Endothelial cell of umbilical vein (primary cell): ENCODE measurements at regions not wholly inside any gene's neighbourhood (a gene's known extent, or its start where the extent isn't known, plus 50 kb on each side); places are given as distances from the start of the nearest gene placed in this dataset.

Experiments
- BruUV-seq: library from RNA; stranded (reverse); fragments of 400-500 nt; replicated peaks from 2 replicates; lab custom pipeline; 2021; lab: Mats Ljungman, UMichigan
- CTCF ChIA-PET: fragments of 300-600, 350-600 bp; sonication (Branson Sonifier 250); formaldehyde crosslinking; loops from one replicate; lab custom pipeline; 2021; ENCODE audit warnings: antibody characterized with exemption, inconsistent platforms; lab: Charles Lee
- POLR2A ChIA-PET: fragments of 300-600, 350-600 bp; sonication (Branson Sonifier 250); formaldehyde crosslinking; loops from one replicate; lab custom pipeline; 2021; ENCODE audit warnings: antibody characterized with exemption, inconsistent platforms; lab: Charles Lee
- DNase-seq: peaks from one replicate; pipeline ENCODE4 v3.0.0-alpha.2; 2011; ENCODE audit warnings: low read depth, low spot score
- FAIRE-seq: peaks from 2 replicates; lab custom pipeline; 2011; peaks lifted over from hg19 to GRCh38; lab: Jason Lieb, UNC
- H2AFZ ChIP-seq: 2 replicates; pipeline ENCODE4 v1.6.0; 2012; ENCODE audit warnings: low read depth, low read length, control low read depth, inconsistent platforms
- H3K27ac ChIP-seq: 2 replicates; pipeline ENCODE4 v1.5.1; 2011; ENCODE audit warnings: low read depth, mild to moderate bottlenecking, control low read depth, low read length, moderate library complexity; ENCODE audit not compliant: insufficient read depth
- H3K27me3 ChIP-seq, 2 experiments: 2 replicates each; pipeline versions ENCODE4 v1.6.0 to v1.6.1; 2011; ENCODE audit warnings: low read length in 2 of 2, mixed read lengths in 1 of 2; ENCODE audit not compliant: control insufficient read depth in 2 of 2, insufficient read depth in 2 of 2
- H3K36me3 ChIP-seq, 2 experiments: 2 replicates in 1 of 2; 3 replicates in 1 of 2; pipeline ENCODE4 v1.5.1; 2011; ENCODE audit warnings: low read length in 2 of 2, mild to moderate bottlenecking in 1 of 2, moderate library complexity in 1 of 2; ENCODE audit not compliant: control insufficient read depth in 2 of 2, insufficient read depth in 2 of 2; ENCODE audit errors: extremely low read depth in 1 of 2
- H3K4me1 ChIP-seq: 3 replicates; pipeline ENCODE4 v1.5.1; 2011; ENCODE audit warnings: mild to moderate bottlenecking, low read length; ENCODE audit not compliant: control insufficient read depth, insufficient read depth; ENCODE audit errors: extremely low read depth
- H3K4me2 ChIP-seq: 2 replicates; pipeline ENCODE4 v1.6.1; 2011; ENCODE audit warnings: low read length, control low read depth, mixed read lengths; ENCODE audit not compliant: insufficient read depth
- H3K4me3 ChIP-seq, 3 experiments: fragments of 200-600 bp in 1 of 3; sonication (generic), shearing (Covaris generic) in 1 of 3; replicated peaks in 1 of 3; 2 replicates each; pipeline ENCODE4 v1.5.1; 2011 to 2016; ENCODE audit warnings: control low read depth in 3 of 3, low read length in 3 of 3, mild to moderate bottlenecking in 2 of 3, inconsistent platforms in 1 of 3, low read depth in 1 of 3, moderate library complexity in 1 of 3; ENCODE audit not compliant: insufficient read depth in 1 of 3
- H3K79me2 ChIP-seq: 2 replicates; pipeline ENCODE4 v1.6.0; 2012; ENCODE audit warnings: low read length, inconsistent platforms; ENCODE audit not compliant: control insufficient read depth, insufficient read depth
- H3K9ac ChIP-seq: replicated peaks from 2 replicates; pipeline ENCODE3; 2011; ENCODE audit warnings: low read length, control low read depth; ENCODE audit not compliant: insufficient read depth; ENCODE audit errors: extremely low read depth
- H3K9me1 ChIP-seq: replicated peaks from 3 replicates; pipeline ENCODE4 v1.6.0; 2011; ENCODE audit warnings: mild to moderate bottlenecking, low read length; ENCODE audit not compliant: control insufficient read depth, insufficient read depth; ENCODE audit errors: extremely low read depth
- H3K9me3 ChIP-seq: replicated peaks from 2 replicates; pipeline ENCODE4 v1.5.1; 2012; ENCODE audit warnings: low read length, inconsistent platforms; ENCODE audit not compliant: control insufficient read depth, insufficient read depth
- H4K20me1 ChIP-seq: replicated peaks from 2 replicates; pipeline ENCODE3; 2011; ENCODE audit warnings: mild to moderate bottlenecking, low read length; ENCODE audit not compliant: control insufficient read depth, insufficient read depth; ENCODE audit errors: extremely low read depth
- EZH2 ChIP-seq: IDR thresholded peaks from 2 replicates; pipeline ENCODE4 v1.6.1; 2012; ENCODE audit warnings: borderline replicate concordance, low read depth, mild to moderate bottlenecking, moderate library complexity, low read length, inconsistent platforms; ENCODE audit not compliant: severe bottlenecking
- FOS ChIP-seq: IDR thresholded peaks from 2 replicates; pipeline ENCODE4 v1.6.1; 2011; ENCODE audit warnings: mild to moderate bottlenecking, low read length, moderate library complexity, borderline replicate concordance; ENCODE audit not compliant: insufficient read depth
- JUN ChIP-seq: IDR thresholded peaks from 2 replicates; pipeline ENCODE4 v1.6.1; 2011; ENCODE audit warnings: borderline replicate concordance, low read depth; ENCODE audit not compliant: insufficient read length, insufficient read depth
- dilution Hi-C: fragments of 300-500 bp; cut with MboI; formaldehyde crosslinking; loops from one replicate; pipeline ENCODE4 v1.15.0; 2019; ENCODE audit warnings: low sequenced_read_pairs; ENCODE audit not compliant: extremely low pct_ligation_motif_present
- intact Hi-C: fragments of 100-400 bp; cut with micrococcal nuclease; formaldehyde crosslinking; loops from one replicate; pipeline ENCODE4 v1.10.0; 2022
- TF ChIP-seq, protein P1 (sequence below), 2 donors: IDR thresholded peaks; 1 replicate in 1 of 2; 2 replicates in 1 of 2; pipeline ENCODE4 v1.5.1; 2011; ENCODE audit warnings: low read length in 2 of 2, mild to moderate bottlenecking in 2 of 2, moderate library complexity in 2 of 2, control low read depth in 1 of 2, inconsistent platforms in 1 of 2, low read depth in 1 of 2; ENCODE audit not compliant: insufficient read depth in 1 of 2; ENCODE audit errors: extremely low read depth in 1 of 2

DNA sequence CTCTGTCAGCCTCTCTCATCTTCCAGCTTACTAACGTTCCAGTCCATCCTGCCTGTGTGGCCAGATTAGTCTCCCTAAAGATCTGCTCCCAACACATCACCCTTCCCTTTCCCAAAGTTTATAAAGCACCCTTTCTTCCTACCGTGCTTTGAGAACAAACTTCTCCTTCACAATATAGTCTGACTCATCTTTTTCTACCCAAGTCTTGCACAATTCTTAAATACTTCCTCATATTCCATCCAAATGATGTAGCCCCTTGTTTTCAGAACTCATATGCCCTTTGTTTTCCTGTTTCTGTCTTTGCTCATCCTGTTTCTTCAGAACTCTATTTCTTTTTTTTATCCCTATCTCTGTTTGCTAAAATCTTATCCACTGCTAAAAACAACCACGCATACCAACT lies 326.8 kb downstream of the MFSD1 start:
- intact Hi-C loops, result loop anchor here (2.0 kb wide), 1 partner anchor 210 kb away; no protein-coding TSS in a partner anchor
- Histone ChIP-seq H3K79me2 (no peaks in the 10 kb centered on the region), H4K20me1 (no peaks in the 10 kb centered on the region), H3K27ac (no peak overlapping the region), H3K36me3 (no peaks in the 10 kb centered on the region), H3K27me3 (no peaks in the 10 kb centered on the region), H2AFZ (peak overlapping the region; percentile 77), H3K9ac (no peak overlapping the region), H3K4me2 (peak overlapping the region; percentile 72), H3K9me1 (no peaks in the 10 kb centered on the region), H3K4me1 (peaks cover 14% of the 10 kb centered on the region), H3K4me3 (no peak overlapping the region), H3K9me3 (no peaks in the 10 kb centered on the region)
- BruUV-seq, result no TSS peak
- TF ChIP-seq EZH2 (no peak), JUN (no peak), FOS (peak; percentile 65)
- TF ChIP-seq, protein P1, sequence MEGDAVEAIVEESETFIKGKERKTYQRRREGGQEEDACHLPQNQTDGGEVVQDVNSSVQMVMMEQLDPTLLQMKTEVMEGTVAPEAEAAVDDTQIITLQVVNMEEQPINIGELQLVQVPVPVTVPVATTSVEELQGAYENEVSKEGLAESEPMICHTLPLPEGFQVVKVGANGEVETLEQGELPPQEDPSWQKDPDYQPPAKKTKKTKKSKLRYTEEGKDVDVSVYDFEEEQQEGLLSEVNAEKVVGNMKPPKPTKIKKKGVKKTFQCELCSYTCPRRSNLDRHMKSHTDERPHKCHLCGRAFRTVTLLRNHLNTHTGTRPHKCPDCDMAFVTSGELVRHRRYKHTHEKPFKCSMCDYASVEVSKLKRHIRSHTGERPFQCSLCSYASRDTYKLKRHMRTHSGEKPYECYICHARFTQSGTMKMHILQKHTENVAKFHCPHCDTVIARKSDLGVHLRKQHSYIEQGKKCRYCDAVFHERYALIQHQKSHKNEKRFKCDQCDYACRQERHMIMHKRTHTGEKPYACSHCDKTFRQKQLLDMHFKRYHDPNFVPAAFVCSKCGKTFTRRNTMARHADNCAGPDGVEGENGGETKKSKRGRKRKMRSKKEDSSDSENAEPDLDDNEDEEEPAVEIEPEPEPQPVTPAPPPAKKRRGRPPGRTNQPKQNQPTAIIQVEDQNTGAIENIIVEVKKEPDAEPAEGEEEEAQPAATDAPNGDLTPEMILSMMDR (IDR thresholded peaks at IDR 0.05; ENCODE audit: extremely low read depth in 1 of 2, insufficient read depth in 1 of 2, low read depth in 1 of 2, low read length in 2 of 2), result no peak
- DNase-seq (peak; percentile 64), FAIRE-seq (peak; percentile 62)
- dilution Hi-C loops, result no loop called here
- CTCF ChIA-PET, result interaction anchor here (3.4 kb wide), 1 partner anchor 124 kb away, joined by 18 read pairs; no protein-coding TSS in a partner anchor
- POLR2A ChIA-PET, result no interaction called here

DNA sequence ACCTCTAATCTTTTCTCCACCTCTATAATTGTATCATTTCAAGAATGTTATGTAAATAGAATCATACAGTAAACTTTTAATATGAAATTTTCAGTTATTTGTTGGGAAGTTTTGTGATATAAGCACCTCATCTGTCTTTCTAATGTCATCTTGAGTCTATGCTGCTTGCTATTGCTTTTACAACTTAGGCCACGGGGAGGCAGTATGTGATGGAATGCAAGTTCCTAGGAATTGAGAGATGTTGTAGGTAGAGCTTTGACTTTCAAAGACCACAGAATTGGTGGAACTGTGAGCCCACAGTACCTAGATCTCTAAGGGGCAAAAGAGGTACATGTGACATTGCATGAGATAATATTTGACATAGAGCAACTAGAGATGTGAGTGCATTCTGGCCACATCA lies 328.3 kb downstream of the MFSD1 start:
- ChIA-PET CTCF (interaction anchor here (0.6 to 3.4 kb wide), 6 partner anchors 8 to 130 kb away, joined by 3 to 18 read pairs (median 3); no protein-coding TSS in a partner anchor), POLR2A (no interaction called here)
- intact Hi-C loops, result loop anchor here (1.0 kb wide), 1 partner anchor 122 kb away; no protein-coding TSS in a partner anchor
- Histone ChIP-seq H3K27me3 (no peaks in the 10 kb centered on the region), H3K36me3 (no peaks in the 10 kb centered on the region), H3K27ac (no peak overlapping the region), H3K9me1 (no peaks in the 10 kb centered on the region), H3K9ac (no peak overlapping the region), H2AFZ (peak overlapping the region; percentile 54), H4K20me1 (no peaks in the 10 kb centered on the region), H3K4me3 (no peak overlapping the region), H3K4me1 (peaks cover 14% of the 10 kb centered on the region), H3K79me2 (no peaks in the 10 kb centered on the region), H3K4me2 (no peak overlapping the region), H3K9me3 (no peaks in the 10 kb centered on the region)
- FAIRE-seq (no peak), DNase-seq (no peak)
- no TSS peak for BruUV-seq
- TF ChIP-seq, protein P1 (IDR thresholded peaks at IDR 0.05; ENCODE audit: extremely low read depth in 1 of 2, insufficient read depth in 1 of 2, low read depth in 1 of 2, low read length in 2 of 2), result peak in 1 of 2 donors; percentile 14
- no peak for TF ChIP-seq JUN
- dilution Hi-C loops, result no loop called here
